ENCODE measurements at regions not wholly inside any gene's neighbourhood (a gene's known extent, or its start where the extent isn't known, plus 50 kb on each side); places are given as distances from the start of the nearest gene placed in this dataset.

GRCh38 chr3:143188881-143189280 is 69.3 kb downstream of the CHST2 start:
- POLR2A ChIA-PET = no interaction called here
- H3K9ac ChIP-seq (ENCODE audit: control insufficient read depth, insufficient read depth, low read length) = no peak overlapping the region
- SMC1A ChIA-PET (ENCODE audit: uncharacterized antibody, unreplicated experiment) = interaction anchor here (1.0 to 1.8 kb wide), 3 partner anchors 9 to 91 kb away, joined by 3 to 8 read pairs (median 3); no protein-coding TSS in a partner anchor
- WGBS (ENCODE audit: insufficient coverage, insufficient replicate concordance, low lambda C conversion rate, missing lambda C conversion rate) = 100% methylated on average over 1 of the region's 1 CpG
- H3K36me3 ChIP-seq (ENCODE audit: control insufficient read depth in 2 of 2, insufficient read depth in 2 of 2, low read length in 1 of 2) = no peaks in the 10 kb centered on the region
- in situ Hi-C loops (cut with MboI) (no loop called here), intact Hi-C loops (cut with micrococcal nuclease; ENCODE audit: unreplicated experiment) (no loop called here)
- BruUV-seq (replicated peaks) = no TSS peak
- H3K4me2 ChIP-seq (ENCODE audit: control insufficient read depth, insufficient read depth) = no peak overlapping the region
- H3K4me3 ChIP-seq = no peak overlapping the region
- RAD21 ChIA-PET (ENCODE audit: unreplicated experiment) = interaction anchor here (1.6 kb wide), 1 partner anchor 18 kb away, joined by 3 read pairs; no protein-coding TSS in a partner anchor
- H3K79me2 ChIP-seq (ENCODE audit: control insufficient read depth, insufficient read depth, low read length) = no peaks in the 10 kb centered on the region
- H2AFZ ChIP-seq (ENCODE audit: control insufficient read depth, low read depth, low read length) = no peak overlapping the region
- H3K27me3 ChIP-seq (replicated peaks in 1 of 2; ENCODE audit: control insufficient read depth in 2 of 2, insufficient read depth in 2 of 2, low read length in 1 of 2) = no peaks in the 10 kb centered on the region
- no peaks in the 10 kb centered on the region for H4K20me1 ChIP-seq (ENCODE audit: control insufficient read depth, insufficient read depth)
- no peak overlapping the region for H3K27ac ChIP-seq (ENCODE audit: control insufficient read depth, insufficient read depth)
- no peak for TF ChIP-seq PBX3 (IDR thresholded peaks at IDR 0.05; ENCODE audit: insufficient replicate concordance, low read depth, low read length)
- no peak for TF ChIP-seq WRNIP1 (IDR thresholded peaks at IDR 0.05; ENCODE audit: borderline replicate concordance, low read depth, low read length)
- CTCF ChIA-PET = interaction anchor here (0.6 to 1.5 kb wide), 2 partner anchors 11 to 16 kb away, joined by 3 read pairs; no protein-coding TSS in a partner anchor
- ATAC-seq (no peak), DNase-seq (ENCODE audit: low read depth, low spot score) (no peak), FAIRE-seq (no peak)
- peaks cover 5% of the 10 kb centered on the region; the same call in 1 of the 2 replicates for H3K4me1 ChIP-seq (ENCODE audit: control insufficient read depth, insufficient read depth, low read length)
- H3K9me3 ChIP-seq (replicated peaks; ENCODE audit: control insufficient read depth, insufficient read depth, low read length) = no peaks in the 10 kb centered on the region; the same call in 1 of the 3 replicates

GRCh38 chr3:143190101-143190500 is 70.5 kb downstream of the CHST2 start:
- Histone ChIP-seq H3K27ac (ENCODE audit: control insufficient read depth, insufficient read depth) (no peak overlapping the region), H3K4me3 (no peak overlapping the region), H3K79me2 (ENCODE audit: control insufficient read depth, insufficient read depth, low read length) (no peaks in the 10 kb centered on the region), H3K27me3 (replicated peaks in 1 of 2; ENCODE audit: control insufficient read depth in 2 of 2, insufficient read depth in 2 of 2, low read length in 1 of 2) (no peaks in the 10 kb centered on the region), H3K4me1 (ENCODE audit: control insufficient read depth, insufficient read depth, low read length) (peaks cover 5% of the 10 kb centered on the region; the same call in 1 of the 2 replicates), H4K20me1 (ENCODE audit: control insufficient read depth, insufficient read depth) (no peaks in the 10 kb centered on the region), H3K36me3 (ENCODE audit: control insufficient read depth in 2 of 2, insufficient read depth in 2 of 2, low read length in 1 of 2) (no peaks in the 10 kb centered on the region), H2AFZ (ENCODE audit: control insufficient read depth, low read depth, low read length) (no peak overlapping the region), H3K9ac (ENCODE audit: control insufficient read depth, insufficient read depth, low read length) (no peak overlapping the region), H3K4me2 (ENCODE audit: control insufficient read depth, insufficient read depth) (no peak overlapping the region), H3K9me3 (replicated peaks; ENCODE audit: control insufficient read depth, insufficient read depth, low read length) (no peaks in the 10 kb centered on the region; the same call in 1 of the 3 replicates)
- BruUV-seq (replicated peaks) = no TSS peak
- FAIRE-seq (no peak), DNase-seq (ENCODE audit: low read depth, low spot score) (no peak), ATAC-seq (no peak)
- in situ Hi-C loops (cut with MboI) = no loop called here
- ChIA-PET POLR2A (no interaction called here), RAD21 (ENCODE audit: unreplicated experiment) (no interaction called here), SMC1A (ENCODE audit: uncharacterized antibody, unreplicated experiment) (no interaction called here), CTCF (no interaction called here)
- intact Hi-C loops (cut with micrococcal nuclease; ENCODE audit: unreplicated experiment) = no loop called here
- 96% methylated on average over 3 of the region's 3 CpGs for WGBS (ENCODE audit: insufficient coverage, insufficient replicate concordance, low lambda C conversion rate, missing lambda C conversion rate)
- no peak for TF ChIP-seq IRF4 (IDR thresholded peaks at IDR 0.05; ENCODE audit: low read depth, low read length)
- no peak for TF ChIP-seq ATF3 (IDR thresholded peaks at IDR 0.05; ENCODE audit: borderline replicate concordance, extremely low read depth, low read depth, low read length)
- no peak for TF ChIP-seq EED (IDR thresholded peaks at IDR 0.05; ENCODE audit: low read depth)
- TF ChIP-seq TCF3 (IDR thresholded peaks at IDR 0.05; ENCODE audit: borderline replicate concordance, insufficient read depth, low read depth, low read length) = no peak
- no peak for TF ChIP-seq RCOR1 (conservative IDR thresholded peaks at IDR 0.05; ENCODE audit: low read depth, low read length)
- no peak for TF ChIP-seq ETV6 (conservative IDR thresholded peaks at IDR 0.05 in 1 of 2, IDR thresholded peaks at IDR 0.05 in 1 of 2; ENCODE audit: borderline replicate concordance in 1 of 2, low read depth in 1 of 2)
- no peak for TF ChIP-seq ZNF687 (IDR thresholded peaks at IDR 0.05)
- TF ChIP-seq RB1 (IDR thresholded peaks at IDR 0.05; ENCODE audit: borderline replicate concordance) = no peak
- no peak for TF ChIP-seq KLF5 (IDR thresholded peaks at IDR 0.05; ENCODE audit: partially characterized antibody)
- no peak for TF ChIP-seq RUNX3 (IDR thresholded peaks at IDR 0.05; ENCODE audit: low read length)
- TF ChIP-seq STAT3 (IDR thresholded peaks at IDR 0.05; ENCODE audit: low read depth, low read length) = no peak

Data from GM12878 (cell line).